CD4-positive, alpha-beta memory T cell (primary cell): ENCODE measurements at regions not wholly inside any gene's neighbourhood (a gene's known extent, or its start where the extent isn't known, plus 50 kb on each side); places are given as distances from the start of the nearest gene placed in this dataset.

ENCODE experiments used
- CTCF ChIA-PET: fragments of 350-600 bp; sonication (Branson Sonifier 250); formaldehyde crosslinking; loops from one replicate; lab custom pipeline; 2021; ENCODE audit warnings: inconsistent platforms; ENCODE audit not compliant: partially characterized antibody; lab: Charles Lee
- POLR2A ChIA-PET: fragments of 350-600 bp; sonication (Branson Sonifier 250); formaldehyde crosslinking; loops from one replicate; lab custom pipeline; 2021; ENCODE audit not compliant: partially characterized antibody; lab: Charles Lee
- DNase-seq, 5 donors: peaks; one replicate each; pipeline versions ENCODE4 v3.0.0 to v3.0.0-alpha.2; 2020 to 2022; ENCODE audit warnings: mixed read lengths in 1 of 5
- H3K27ac ChIP-seq: one replicate; pipeline ENCODE4 v1.7.0; 2013; ENCODE audit warnings: low read depth, low read length
- H3K27me3 ChIP-seq: 2 replicates; pipeline ENCODE4 v1.7.0; 2013; ENCODE audit warnings: mild to moderate bottlenecking, low read length, moderate library complexity; ENCODE audit not compliant: insufficient read depth
- H3K36me3 ChIP-seq: 2 replicates; pipeline ENCODE4 v1.7.0; 2013; ENCODE audit warnings: mild to moderate bottlenecking, low read length, moderate library complexity; ENCODE audit not compliant: insufficient read depth
- H3K4me1 ChIP-seq: 2 replicates; pipeline ENCODE4 v1.7.0; 2013; ENCODE audit warnings: mild to moderate bottlenecking, low read length, moderate library complexity; ENCODE audit not compliant: insufficient read depth
- H3K4me3 ChIP-seq, 2 donors: one replicate each; pipeline ENCODE4 v1.7.0; 2013; ENCODE audit warnings: low read length in 2 of 2, mild to moderate bottlenecking in 1 of 2
- H3K9me3 ChIP-seq, 2 donors: one replicate each; pipeline ENCODE4 v1.7.0; 2013; ENCODE audit warnings: low read length in 2 of 2, control low read depth in 1 of 2; ENCODE audit not compliant: control insufficient read depth in 1 of 2
- H3K27ac Mint-ChIP-seq, 7 donors: one replicate each; pipeline ENCODE4 v1.8.0; 2020 to 2021; ENCODE audit warnings: mixed read lengths in 7 of 7, mild to moderate bottlenecking in 6 of 7, inconsistent platforms in 3 of 7, moderate library complexity in 3 of 7
- H3K27me3 Mint-ChIP-seq, 2 donors: one replicate each; pipeline ENCODE4 v1.8.0; 2020 to 2021; ENCODE audit warnings: mixed read lengths in 2 of 2
- H3K36me3 Mint-ChIP-seq, 2 donors: one replicate each; pipeline ENCODE4 v1.8.0; 2020 to 2021; ENCODE audit warnings: mixed read lengths in 2 of 2, inconsistent platforms in 1 of 2, mild to moderate bottlenecking in 1 of 2
- H3K4me1 Mint-ChIP-seq, 4 donors: one replicate each; pipeline ENCODE4 v1.8.0; 2020 to 2021; ENCODE audit warnings: mixed read lengths in 4 of 4, mild to moderate bottlenecking in 1 of 4
- H3K4me3 Mint-ChIP-seq, 8 donors: one replicate each; pipeline ENCODE4 v1.8.0; 2020 to 2021; ENCODE audit warnings: mixed read lengths in 8 of 8, mild to moderate bottlenecking in 7 of 8, moderate library complexity in 6 of 8, inconsistent platforms in 3 of 8
- H3K9me3 Mint-ChIP-seq, 8 donors: one replicate each; pipeline ENCODE4 v1.8.0; 2020 to 2021; ENCODE audit warnings: mixed read lengths in 8 of 8, mild to moderate bottlenecking in 5 of 8, inconsistent platforms in 3 of 8, moderate library complexity in 1 of 8
- intact Hi-C: fragments of 100-400 bp; cut with micrococcal nuclease; formaldehyde crosslinking; loops from one replicate; pipeline ENCODE4 v1.15.1; 2023

DNA sequence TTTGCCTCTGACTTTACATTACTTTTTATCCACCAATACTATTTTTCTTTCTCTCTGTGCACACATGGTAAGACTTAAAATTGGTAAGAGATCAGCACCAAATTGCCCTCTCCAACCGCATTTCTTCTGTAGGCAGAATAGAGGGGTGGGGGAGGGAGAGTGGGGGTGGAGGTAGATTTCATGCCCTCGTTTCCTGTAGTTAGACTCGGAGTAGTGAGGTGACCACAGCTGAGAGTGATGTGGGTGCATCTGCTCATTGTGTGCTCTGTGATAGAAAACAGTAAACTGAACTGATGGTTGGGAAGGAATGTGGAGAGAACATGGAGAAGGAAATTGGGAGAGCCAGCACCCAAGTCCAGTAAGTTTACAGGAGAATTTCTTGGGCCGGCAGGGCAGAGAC is 498.3 kb downstream of the IRX1 start:
- no peak overlapping the region for H3K4me3 Mint-ChIP-seq
- CTCF ChIA-PET = no interaction called here

DNA sequence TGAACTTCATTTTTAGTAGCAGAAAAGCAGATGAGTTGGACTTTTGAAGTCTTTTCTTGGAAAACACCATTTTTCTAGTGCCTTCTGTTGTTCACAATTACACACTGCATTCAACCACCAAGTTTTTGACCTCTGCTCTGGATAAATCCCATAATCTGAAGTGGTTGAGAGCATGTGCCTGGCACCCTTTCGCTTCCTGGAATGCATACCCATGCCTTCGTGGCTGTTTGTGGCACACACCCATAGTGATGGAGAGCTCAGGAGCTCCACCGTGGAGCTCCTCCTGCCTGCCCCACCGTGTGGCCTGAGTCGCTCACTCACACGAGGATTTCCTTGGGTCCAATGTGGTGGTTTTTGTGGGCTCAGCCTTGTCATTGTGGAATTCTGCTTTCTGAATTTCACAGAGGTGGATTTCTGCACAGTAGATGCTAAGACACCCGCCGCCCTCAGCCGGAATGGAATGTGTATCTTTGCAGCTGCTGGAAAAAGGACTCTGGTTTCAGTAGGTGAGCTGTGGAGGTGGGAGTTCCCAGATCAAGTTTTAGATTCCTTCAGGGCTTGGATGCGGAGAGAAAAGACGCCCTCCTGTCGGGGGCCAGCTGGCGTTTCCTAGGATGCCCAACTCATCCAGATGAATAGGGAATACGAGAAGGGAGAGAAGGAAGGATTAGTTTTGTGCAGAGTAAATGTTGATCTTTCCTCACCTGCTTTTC is 500.4 kb downstream of the IRX1 start:
- no peak for DNase-seq
- Histone ChIP-seq H3K27me3 (no peaks in the 10 kb centered on the region), H3K4me1 (no peaks in the 10 kb centered on the region), H3K4me3 (no peak overlapping the region), H3K36me3 (no peaks in the 10 kb centered on the region), H3K27ac (no peak overlapping the region), H3K9me3 (peaks cover 0 to 6% of the 10 kb centered on the region in 2 donors)
- H3K27me3 Mint-ChIP-seq = no peaks in the 10 kb centered on the region
- no peak overlapping the region for H3K27ac Mint-ChIP-seq
- no peaks in the 10 kb centered on the region for H3K4me1 Mint-ChIP-seq
- peaks cover 0 to 26% (median 6%) of the 10 kb centered on the region in 8 donors for H3K9me3 Mint-ChIP-seq
- no peaks in the 10 kb centered on the region for H3K36me3 Mint-ChIP-seq
- intact Hi-C loops = no loop called here
- ChIA-PET POLR2A (no interaction called here), CTCF (no interaction called here)
- no peak overlapping the region for H3K4me3 Mint-ChIP-seq

More for the DNA sequence above, 498.3 kb downstream of the IRX1 start:
- Histone ChIP-seq H3K4me1 (no peaks in the 10 kb centered on the region), H3K4me3 (no peak overlapping the region), H3K27ac (no peak overlapping the region), H3K27me3 (no peaks in the 10 kb centered on the region), H3K9me3 (peaks cover 0 to 8% of the 10 kb centered on the region in 2 donors), H3K36me3 (no peaks in the 10 kb centered on the region)
- H3K4me1 Mint-ChIP-seq = no peaks in the 10 kb centered on the region
- DNase-seq = no peak
- no peaks in the 10 kb centered on the region for H3K27me3 Mint-ChIP-seq
- intact Hi-C loops = no loop called here
- POLR2A ChIA-PET = no interaction called here
- no peak overlapping the region for H3K27ac Mint-ChIP-seq
- H3K36me3 Mint-ChIP-seq = no peaks in the 10 kb centered on the region
- H3K9me3 Mint-ChIP-seq = peaks cover 0 to 33% (median 7%) of the 10 kb centered on the region in 8 donors

- no peak for DNase-seq
- ChIA-PET CTCF (no interaction called here), POLR2A (no interaction called here)
- Histone ChIP-seq H3K36me3 (no peaks in the 10 kb centered on the region), H3K4me3 (no peak overlapping the region), H3K9me3 (peaks cover 0 to 3% of the 10 kb centered on the region in 2 donors), H3K27ac (no peak overlapping the region), H3K27me3 (no peaks in the 10 kb centered on the region), H3K4me1 (no peaks in the 10 kb centered on the region)
- H3K9me3 Mint-ChIP-seq = peaks cover 0 to 16% (median 6%) of the 10 kb centered on the region in 8 donors
- no peak overlapping the region for H3K27ac Mint-ChIP-seq
- no peaks in the 10 kb centered on the region for H3K27me3 Mint-ChIP-seq
- no peak overlapping the region for H3K4me3 Mint-ChIP-seq
- no peaks in the 10 kb centered on the region for H3K4me1 Mint-ChIP-seq
- no peaks in the 10 kb centered on the region for H3K36me3 Mint-ChIP-seq
- intact Hi-C loops = no loop called here
Measured at GRCh38 chr5:4097199-4097598, 501.6 kb downstream of the IRX1 start.

- Histone ChIP-seq H3K27me3 (no peaks in the 10 kb centered on the region), H3K27ac (no peak overlapping the region), H3K9me3 (no peaks in the 10 kb centered on the region), H3K36me3 (no peaks in the 10 kb centered on the region), H3K4me1 (no peaks in the 10 kb centered on the region), H3K4me3 (no peak overlapping the region)
- ChIA-PET POLR2A (no interaction called here), CTCF (no interaction called here)
- no peaks in the 10 kb centered on the region for H3K36me3 Mint-ChIP-seq
- no peaks in the 10 kb centered on the region for H3K27me3 Mint-ChIP-seq
- no peak for DNase-seq
- intact Hi-C loops = no loop called here
- peaks cover 0 to 13% (median 6%) of the 10 kb centered on the region in 8 donors for H3K9me3 Mint-ChIP-seq
- no peak overlapping the region for H3K27ac Mint-ChIP-seq
- no peak overlapping the region for H3K4me3 Mint-ChIP-seq
- H3K4me1 Mint-ChIP-seq = no peaks in the 10 kb centered on the region
Measured at GRCh38 chr5:4098226-4098625, 502.6 kb downstream of the IRX1 start.

- Histone ChIP-seq H3K27ac (no peak overlapping the region), H3K4me3 (no peak overlapping the region), H3K36me3 (no peaks in the 10 kb centered on the region), H3K27me3 (no peaks in the 10 kb centered on the region), H3K9me3 (no peaks in the 10 kb centered on the region), H3K4me1 (no peaks in the 10 kb centered on the region)
- Mint-ChIP-seq H3K4me3 (no peak overlapping the region), H3K9me3 (peaks cover 0 to 12% (median 5%) of the 10 kb centered on the region in 8 donors), H3K4me1 (no peaks in the 10 kb centered on the region), H3K36me3 (no peaks in the 10 kb centered on the region), H3K27me3 (no peaks in the 10 kb centered on the region), H3K27ac (no peak overlapping the region)
- no peak for DNase-seq
- intact Hi-C loops = no loop called here
- ChIA-PET CTCF (no interaction called here), POLR2A (no interaction called here)
Measured at GRCh38 chr5:4099386-4099785, 503.8 kb downstream of the IRX1 start.

- H3K36me3 ChIP-seq = no peaks in the 10 kb centered on the region
- ChIA-PET POLR2A (no interaction called here), CTCF (no interaction called here)
- no peak for DNase-seq
- intact Hi-C loops = no loop called here
- no peaks in the 10 kb centered on the region for H3K4me1 ChIP-seq
- no peaks in the 10 kb centered on the region for H3K36me3 Mint-ChIP-seq
- H3K9me3 Mint-ChIP-seq = peaks cover 0 to 12% (median 4%) of the 10 kb centered on the region in 8 donors
- H3K4me3 ChIP-seq = no peak overlapping the region
- no peak overlapping the region for H3K27ac ChIP-seq
- no peaks in the 10 kb centered on the region for H3K27me3 ChIP-seq
- H3K4me3 Mint-ChIP-seq = no peak overlapping the region
- H3K9me3 ChIP-seq = no peaks in the 10 kb centered on the region
- H3K4me1 Mint-ChIP-seq = no peaks in the 10 kb centered on the region
- no peak overlapping the region for H3K27ac Mint-ChIP-seq
- no peaks in the 10 kb centered on the region for H3K27me3 Mint-ChIP-seq
Measured at GRCh38 chr5:4100739-4101138, 505.1 kb downstream of the IRX1 start.

DNA sequence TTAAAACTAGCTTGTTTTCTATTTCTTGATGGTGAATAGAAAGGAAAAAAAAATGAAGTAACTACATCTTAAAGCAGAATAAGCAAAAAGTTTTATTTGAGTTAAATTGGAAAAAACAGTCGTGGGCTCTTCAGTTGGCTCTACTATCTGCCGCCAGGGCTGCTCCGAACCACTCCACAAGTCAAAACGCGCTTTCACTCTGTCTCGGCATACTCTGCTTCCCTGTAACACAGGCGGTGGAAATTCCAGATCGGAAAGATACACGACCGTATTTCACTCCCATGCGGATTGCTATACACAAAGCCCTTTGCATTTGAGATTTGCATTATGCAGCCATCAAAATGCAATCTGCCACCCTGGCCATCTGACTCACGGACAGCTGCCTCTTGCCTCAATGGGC is 505.6 kb downstream of the IRX1 start:
- ChIA-PET CTCF (no interaction called here), POLR2A (no interaction called here)
- no peaks in the 10 kb centered on the region for H3K4me1 ChIP-seq
- H3K27ac ChIP-seq = no peak overlapping the region
- no peaks in the 10 kb centered on the region for H3K27me3 ChIP-seq
- no peaks in the 10 kb centered on the region for H3K9me3 ChIP-seq
- intact Hi-C loops = no loop called here
- Mint-ChIP-seq H3K27me3 (no peaks in the 10 kb centered on the region), H3K9me3 (peaks cover 0 to 12% (median 3%) of the 10 kb centered on the region in 8 donors), H3K4me1 (no peaks in the 10 kb centered on the region), H3K4me3 (no peak overlapping the region), H3K27ac (no peak overlapping the region), H3K36me3 (no peaks in the 10 kb centered on the region)
- no peak for DNase-seq
- no peaks in the 10 kb centered on the region for H3K36me3 ChIP-seq
- H3K4me3 ChIP-seq = no peak overlapping the region
